WTC11 (cell line): ENCODE measurements at regions not wholly inside any gene's neighbourhood (a gene's known extent, or its start where the extent isn't known, plus 50 kb on each side); places are given as distances from the start of the nearest gene placed in this dataset.

ENCODE experiments used
- ATAC-seq: fragments of 200-7000 bp; cut with Tn5 transposase; 2 replicates; pipeline ENCODE4 v1.10.0; 2021; ENCODE audit warnings: mild to moderate bottlenecking, moderate library complexity
- CTCF ChIA-PET: fragments of 300-600 bp; sonication (Branson Sonifier 250); formaldehyde crosslinking; loops from one replicate; lab custom pipeline; 2021; ENCODE audit warnings: antibody characterized with exemption; lab: Charles Lee
- POLR2A ChIA-PET: fragments of 350-600 bp; sonication (Branson Sonifier 250); formaldehyde crosslinking; loops from one replicate; lab custom pipeline; 2021; ENCODE audit warnings: antibody characterized with exemption; lab: Charles Lee
- DNase-seq: peaks from one replicate; pipeline ENCODE4 v3.0.0; 2021; ENCODE audit warnings: low spot score
- H3K27ac Mint-ChIP-seq: 2 replicates; pipeline ENCODE4 v1.8.0; 2021; ENCODE audit warnings: mixed read lengths
- H3K27me3 Mint-ChIP-seq: 2 replicates; pipeline ENCODE4 v1.8.0; 2021; ENCODE audit warnings: low read depth, mild to moderate bottlenecking, moderate library complexity, mixed read lengths
- H3K36me3 Mint-ChIP-seq: 2 replicates; pipeline ENCODE4 v1.8.0; 2021; ENCODE audit warnings: mixed read lengths
- H3K4me1 Mint-ChIP-seq: 2 replicates; pipeline ENCODE4 v1.8.0; 2022; ENCODE audit warnings: mixed read lengths
- H3K4me3 Mint-ChIP-seq: 2 replicates; pipeline ENCODE4 v1.8.0; 2021; ENCODE audit warnings: mild to moderate bottlenecking, moderate library complexity, mixed read lengths
- H3K9me3 Mint-ChIP-seq: 2 replicates; pipeline ENCODE4 v1.8.0; 2021; ENCODE audit warnings: mixed read lengths
- CREB1 ChIP-seq: sonication (generic); formaldehyde crosslinking; IDR thresholded peaks from 2 replicates; pipeline ENCODE4 v1.8.0; 2023; ENCODE audit warnings: mild to moderate bottlenecking, missing genetic modification reagents
- GABPB1 ChIP-seq: sonication (generic); formaldehyde crosslinking; IDR thresholded peaks from 2 replicates; pipeline ENCODE4 v1.8.1; 2023; ENCODE audit warnings: mild to moderate bottlenecking, missing genetic modification reagents
- JUN ChIP-seq: sonication (generic); formaldehyde crosslinking; IDR thresholded peaks from 2 replicates; pipeline ENCODE4 v1.8.0; 2023; ENCODE audit warnings: mild to moderate bottlenecking, missing genetic modification reagents
- NR3C1 ChIP-seq: sonication (generic); formaldehyde crosslinking; conservative IDR thresholded peaks from 2 replicates; pipeline ENCODE4 v1.8.1; 2023; ENCODE audit warnings: low read depth, mild to moderate bottlenecking, missing genetic modification reagents
- OVOL2 ChIP-seq: fragments of 250-450 bp; sonication (Bioruptor Pico); IDR thresholded peaks from 2 replicates; pipeline ENCODE4 v1.9.0; 2021; ENCODE audit warnings: mild to moderate bottlenecking, borderline replicate concordance
- PRRX2 ChIP-seq: fragments of 250-450 bp; sonication (Bioruptor Pico); IDR thresholded peaks from 2 replicates; pipeline ENCODE4 v1.8.0; 2021; ENCODE audit warnings: mild to moderate bottlenecking
- SP1 ChIP-seq: sonication (generic); formaldehyde crosslinking; conservative IDR thresholded peaks from 2 replicates; pipeline ENCODE4 v1.8.1; 2022; ENCODE audit warnings: missing genetic modification reagents
- ZBTB21 ChIP-seq: sonication (generic); formaldehyde crosslinking; IDR thresholded peaks from 2 replicates; pipeline ENCODE4 v1.8.1; 2023; ENCODE audit warnings: mild to moderate bottlenecking, missing genetic modification reagents, borderline replicate concordance
- TF ChIP-seq, protein P1 (sequence below): fragments of 250-450 bp; sonication (Bioruptor Pico); IDR thresholded peaks from 2 replicates; pipeline ENCODE4 v1.9.0; 2021; ENCODE audit warnings: mild to moderate bottlenecking
- TF ChIP-seq, protein P2 (sequence below): sonication (generic); formaldehyde crosslinking; IDR thresholded peaks from 2 replicates; pipeline ENCODE4 v1.8.1; 2023; ENCODE audit warnings: mild to moderate bottlenecking, moderate library complexity, missing genetic modification reagents
- TF ChIP-seq, protein P3 (sequence below): sonication (generic); formaldehyde crosslinking; IDR thresholded peaks from 2 replicates; pipeline ENCODE4 v1.8.1; 2022; ENCODE audit warnings: low read depth, mild to moderate bottlenecking, moderate library complexity, missing genetic modification reagents, borderline replicate concordance
- TF ChIP-seq, protein P4 (sequence below): fragments of 250-450 bp; sonication (Bioruptor Pico); IDR thresholded peaks from 2 replicates; pipeline ENCODE4 v1.9.0; 2021; ENCODE audit warnings: mild to moderate bottlenecking, borderline replicate concordance
- TF ChIP-seq, protein P5 (sequence below): sonication (generic); formaldehyde crosslinking; IDR thresholded peaks from 2 replicates; pipeline ENCODE4 v1.8.1; 2022; ENCODE audit warnings: mild to moderate bottlenecking, missing genetic modification reagents, moderate library complexity, borderline replicate concordance
- TF ChIP-seq, protein P6 (sequence below): sonication (generic); formaldehyde crosslinking; IDR thresholded peaks from 2 replicates; pipeline ENCODE4 v1.8.0; 2022; ENCODE audit warnings: mild to moderate bottlenecking, missing genetic modification reagents
- TF ChIP-seq, protein P7 (sequence below): sonication (generic); formaldehyde crosslinking; IDR thresholded peaks from 2 replicates; pipeline ENCODE4 v1.8.0; 2022; ENCODE audit warnings: mild to moderate bottlenecking, missing genetic modification reagents

DNA sequence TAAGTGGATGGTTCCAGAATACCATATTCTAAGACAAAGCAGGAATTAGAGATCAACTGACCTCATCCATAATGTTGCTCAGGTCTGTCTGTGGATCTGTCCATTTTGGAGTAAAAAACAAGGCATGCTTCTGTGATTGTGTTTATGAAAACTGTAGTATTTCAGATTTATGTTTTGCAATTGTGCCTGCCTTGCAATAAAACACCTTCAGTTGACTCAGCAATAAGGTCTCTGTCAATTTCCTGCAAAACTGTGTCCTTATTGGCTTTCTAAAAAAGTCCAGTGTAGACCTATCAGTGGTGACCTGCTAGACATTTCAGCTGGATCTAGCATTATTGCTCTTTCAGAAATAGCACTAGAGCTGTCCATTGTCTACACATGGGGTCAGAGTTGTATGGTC is 409.5 kb upstream of the AZI2 start (continued):
- TF ChIP-seq, protein P1, sequence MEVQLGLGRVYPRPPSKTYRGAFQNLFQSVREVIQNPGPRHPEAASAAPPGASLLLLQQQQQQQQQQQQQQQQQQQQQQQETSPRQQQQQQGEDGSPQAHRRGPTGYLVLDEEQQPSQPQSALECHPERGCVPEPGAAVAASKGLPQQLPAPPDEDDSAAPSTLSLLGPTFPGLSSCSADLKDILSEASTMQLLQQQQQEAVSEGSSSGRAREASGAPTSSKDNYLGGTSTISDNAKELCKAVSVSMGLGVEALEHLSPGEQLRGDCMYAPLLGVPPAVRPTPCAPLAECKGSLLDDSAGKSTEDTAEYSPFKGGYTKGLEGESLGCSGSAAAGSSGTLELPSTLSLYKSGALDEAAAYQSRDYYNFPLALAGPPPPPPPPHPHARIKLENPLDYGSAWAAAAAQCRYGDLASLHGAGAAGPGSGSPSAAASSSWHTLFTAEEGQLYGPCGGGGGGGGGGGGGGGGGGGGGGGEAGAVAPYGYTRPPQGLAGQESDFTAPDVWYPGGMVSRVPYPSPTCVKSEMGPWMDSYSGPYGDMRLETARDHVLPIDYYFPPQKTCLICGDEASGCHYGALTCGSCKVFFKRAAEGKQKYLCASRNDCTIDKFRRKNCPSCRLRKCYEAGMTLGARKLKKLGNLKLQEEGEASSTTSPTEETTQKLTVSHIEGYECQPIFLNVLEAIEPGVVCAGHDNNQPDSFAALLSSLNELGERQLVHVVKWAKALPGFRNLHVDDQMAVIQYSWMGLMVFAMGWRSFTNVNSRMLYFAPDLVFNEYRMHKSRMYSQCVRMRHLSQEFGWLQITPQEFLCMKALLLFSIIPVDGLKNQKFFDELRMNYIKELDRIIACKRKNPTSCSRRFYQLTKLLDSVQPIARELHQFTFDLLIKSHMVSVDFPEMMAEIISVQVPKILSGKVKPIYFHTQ (CRISPR knock-in tag), result no peak
- TF ChIP-seq, all 79 proteins: peak for 0

DNA sequence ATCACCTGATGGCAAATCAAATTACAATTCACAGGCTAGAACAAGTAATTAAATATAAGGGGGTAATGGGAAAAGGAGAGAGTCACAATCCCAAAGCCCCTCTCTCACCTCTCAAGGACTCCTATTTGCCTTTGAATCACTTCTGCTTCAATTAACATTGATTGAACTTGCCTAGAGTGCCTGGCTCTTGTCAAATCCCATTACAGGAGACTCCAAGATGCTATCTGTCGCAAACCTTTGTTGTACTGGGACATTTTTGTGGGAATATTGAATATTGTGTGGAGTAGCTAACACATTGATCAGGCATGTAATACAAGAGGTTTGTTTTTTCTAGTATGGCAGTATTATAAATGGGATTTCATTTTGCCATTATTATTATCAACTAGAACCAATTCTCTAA is 412.8 kb upstream of the AZI2 start:
- CTCF ChIA-PET, result no interaction called here
- no peaks in the 10 kb centered on the region for H3K27me3 Mint-ChIP-seq
- H3K4me1 Mint-ChIP-seq, result peaks cover 20% of the 10 kb centered on the region
- no peaks in the 10 kb centered on the region for H3K36me3 Mint-ChIP-seq
- no peak overlapping the region for H3K4me3 Mint-ChIP-seq
- ATAC-seq, result no peak; the same call in 1 of the 2 replicates
- H3K27ac Mint-ChIP-seq, result no peak overlapping the region
- POLR2A ChIA-PET, result no interaction called here
- TF ChIP-seq, protein P2, sequence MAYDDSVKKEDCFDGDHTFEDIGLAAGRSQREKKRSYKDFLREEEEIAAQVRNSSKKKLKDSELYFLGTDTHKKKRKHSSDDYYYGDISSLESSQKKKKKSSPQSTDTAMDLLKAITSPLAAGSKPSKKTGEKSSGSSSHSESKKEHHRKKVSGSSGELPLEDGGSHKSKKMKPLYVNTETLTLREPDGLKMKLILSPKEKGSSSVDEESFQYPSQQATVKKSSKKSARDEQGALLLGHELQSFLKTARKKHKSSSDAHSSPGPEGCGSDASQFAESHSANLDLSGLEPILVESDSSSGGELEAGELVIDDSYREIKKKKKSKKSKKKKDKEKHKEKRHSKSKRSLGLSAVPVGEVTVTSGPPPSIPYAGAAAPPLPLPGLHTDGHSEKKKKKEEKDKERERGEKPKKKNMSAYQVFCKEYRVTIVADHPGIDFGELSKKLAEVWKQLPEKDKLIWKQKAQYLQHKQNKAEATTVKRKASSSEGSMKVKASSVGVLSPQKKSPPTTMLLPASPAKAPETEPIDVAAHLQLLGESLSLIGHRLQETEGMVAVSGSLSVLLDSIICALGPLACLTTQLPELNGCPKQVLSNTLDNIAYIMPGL (CRISPR knock-in tag), result no peak
- no peak for TF ChIP-seq GABPB1
- no peak for TF ChIP-seq OVOL2
- TF ChIP-seq, protein P3, sequence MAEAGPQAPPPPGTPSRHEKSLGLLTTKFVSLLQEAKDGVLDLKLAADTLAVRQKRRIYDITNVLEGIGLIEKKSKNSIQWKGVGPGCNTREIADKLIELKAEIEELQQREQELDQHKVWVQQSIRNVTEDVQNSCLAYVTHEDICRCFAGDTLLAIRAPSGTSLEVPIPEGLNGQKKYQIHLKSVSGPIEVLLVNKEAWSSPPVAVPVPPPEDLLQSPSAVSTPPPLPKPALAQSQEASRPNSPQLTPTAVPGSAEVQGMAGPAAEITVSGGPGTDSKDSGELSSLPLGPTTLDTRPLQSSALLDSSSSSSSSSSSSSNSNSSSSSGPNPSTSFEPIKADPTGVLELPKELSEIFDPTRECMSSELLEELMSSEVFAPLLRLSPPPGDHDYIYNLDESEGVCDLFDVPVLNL, result no peak
- TF ChIP-seq, all 79 proteins: peak for 0
- DNase-seq, result no peak
- no peaks in the 10 kb centered on the region for H3K9me3 Mint-ChIP-seq

DNA sequence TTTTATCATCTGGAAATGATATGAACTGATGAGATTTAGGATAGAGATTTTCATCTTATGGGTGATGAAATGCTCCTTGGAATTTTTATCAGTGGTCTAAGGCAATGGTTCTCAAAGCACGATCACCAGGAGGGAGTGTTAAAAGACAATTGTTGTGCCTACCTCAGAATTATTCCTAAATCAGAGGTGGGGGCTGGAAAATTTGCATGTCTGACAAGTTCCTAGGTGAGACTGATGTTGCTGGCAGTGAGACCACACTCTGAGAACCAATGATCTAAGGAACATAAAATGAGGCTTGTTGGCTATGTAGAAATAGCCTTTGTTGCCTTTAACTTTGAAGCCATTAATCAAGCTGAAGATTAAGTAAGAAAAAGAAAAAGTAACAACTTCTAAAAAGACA is 416.6 kb upstream of the AZI2 start:
- Mint-ChIP-seq H3K4me1 (peaks cover 22% of the 10 kb centered on the region), H3K27me3 (no peaks in the 10 kb centered on the region), H3K36me3 (peaks cover 9% of the 10 kb centered on the region), H3K27ac (no peak overlapping the region), H3K4me3 (no peak overlapping the region), H3K9me3 (peaks cover 20% of the 10 kb centered on the region)
- DNase-seq (no peak), ATAC-seq (peak; percentile 63)
- POLR2A ChIA-PET, result no interaction called here
- CTCF ChIA-PET, result no interaction called here
- no peak for TF ChIP-seq PRRX2
- TF ChIP-seq, protein P4, sequence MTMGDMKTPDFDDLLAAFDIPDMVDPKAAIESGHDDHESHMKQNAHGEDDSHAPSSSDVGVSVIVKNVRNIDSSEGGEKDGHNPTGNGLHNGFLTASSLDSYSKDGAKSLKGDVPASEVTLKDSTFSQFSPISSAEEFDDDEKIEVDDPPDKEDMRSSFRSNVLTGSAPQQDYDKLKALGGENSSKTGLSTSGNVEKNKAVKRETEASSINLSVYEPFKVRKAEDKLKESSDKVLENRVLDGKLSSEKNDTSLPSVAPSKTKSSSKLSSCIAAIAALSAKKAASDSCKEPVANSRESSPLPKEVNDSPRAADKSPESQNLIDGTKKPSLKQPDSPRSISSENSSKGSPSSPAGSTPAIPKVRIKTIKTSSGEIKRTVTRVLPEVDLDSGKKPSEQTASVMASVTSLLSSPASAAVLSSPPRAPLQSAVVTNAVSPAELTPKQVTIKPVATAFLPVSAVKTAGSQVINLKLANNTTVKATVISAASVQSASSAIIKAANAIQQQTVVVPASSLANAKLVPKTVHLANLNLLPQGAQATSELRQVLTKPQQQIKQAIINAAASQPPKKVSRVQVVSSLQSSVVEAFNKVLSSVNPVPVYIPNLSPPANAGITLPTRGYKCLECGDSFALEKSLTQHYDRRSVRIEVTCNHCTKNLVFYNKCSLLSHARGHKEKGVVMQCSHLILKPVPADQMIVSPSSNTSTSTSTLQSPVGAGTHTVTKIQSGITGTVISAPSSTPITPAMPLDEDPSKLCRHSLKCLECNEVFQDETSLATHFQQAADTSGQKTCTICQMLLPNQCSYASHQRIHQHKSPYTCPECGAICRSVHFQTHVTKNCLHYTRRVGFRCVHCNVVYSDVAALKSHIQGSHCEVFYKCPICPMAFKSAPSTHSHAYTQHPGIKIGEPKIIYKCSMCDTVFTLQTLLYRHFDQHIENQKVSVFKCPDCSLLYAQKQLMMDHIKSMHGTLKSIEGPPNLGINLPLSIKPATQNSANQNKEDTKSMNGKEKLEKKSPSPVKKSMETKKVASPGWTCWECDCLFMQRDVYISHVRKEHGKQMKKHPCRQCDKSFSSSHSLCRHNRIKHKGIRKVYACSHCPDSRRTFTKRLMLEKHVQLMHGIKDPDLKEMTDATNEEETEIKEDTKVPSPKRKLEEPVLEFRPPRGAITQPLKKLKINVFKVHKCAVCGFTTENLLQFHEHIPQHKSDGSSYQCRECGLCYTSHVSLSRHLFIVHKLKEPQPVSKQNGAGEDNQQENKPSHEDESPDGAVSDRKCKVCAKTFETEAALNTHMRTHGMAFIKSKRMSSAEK, result no peak
- TF ChIP-seq, protein P5, sequence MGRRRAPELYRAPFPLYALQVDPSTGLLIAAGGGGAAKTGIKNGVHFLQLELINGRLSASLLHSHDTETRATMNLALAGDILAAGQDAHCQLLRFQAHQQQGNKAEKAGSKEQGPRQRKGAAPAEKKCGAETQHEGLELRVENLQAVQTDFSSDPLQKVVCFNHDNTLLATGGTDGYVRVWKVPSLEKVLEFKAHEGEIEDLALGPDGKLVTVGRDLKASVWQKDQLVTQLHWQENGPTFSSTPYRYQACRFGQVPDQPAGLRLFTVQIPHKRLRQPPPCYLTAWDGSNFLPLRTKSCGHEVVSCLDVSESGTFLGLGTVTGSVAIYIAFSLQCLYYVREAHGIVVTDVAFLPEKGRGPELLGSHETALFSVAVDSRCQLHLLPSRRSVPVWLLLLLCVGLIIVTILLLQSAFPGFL, result no peak

DNA sequence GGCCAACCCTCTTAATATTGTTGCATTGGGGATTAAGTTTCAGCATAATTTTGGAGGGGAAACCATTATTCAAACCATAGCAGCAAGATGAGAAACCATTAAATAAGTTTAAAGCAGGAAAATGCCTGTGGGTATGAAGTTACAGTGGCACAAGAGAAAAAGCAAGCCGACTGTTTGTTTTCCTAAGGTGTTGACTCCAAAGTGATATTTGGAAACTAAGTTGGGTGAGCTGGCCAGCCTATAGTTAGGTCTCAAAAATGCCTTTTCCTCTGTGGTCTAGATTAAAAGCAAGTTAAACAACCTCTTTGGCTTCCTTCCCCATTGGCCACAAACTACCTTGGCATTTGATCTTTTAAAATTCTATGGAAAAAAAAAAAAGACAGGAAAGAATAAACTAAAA is 419.8 kb upstream of the AZI2 start:
- Mint-ChIP-seq H3K27me3 (no peaks in the 10 kb centered on the region), H3K4me1 (peaks cover 18% of the 10 kb centered on the region), H3K4me3 (no peak overlapping the region), H3K36me3 (peaks cover 34% of the 10 kb centered on the region), H3K27ac (no peak overlapping the region), H3K9me3 (peaks cover 49% of the 10 kb centered on the region)
- ChIA-PET POLR2A (no interaction called here), CTCF (no interaction called here)
- DNase-seq, result no peak
- no peak for ATAC-seq
- TF ChIP-seq, protein P6, sequence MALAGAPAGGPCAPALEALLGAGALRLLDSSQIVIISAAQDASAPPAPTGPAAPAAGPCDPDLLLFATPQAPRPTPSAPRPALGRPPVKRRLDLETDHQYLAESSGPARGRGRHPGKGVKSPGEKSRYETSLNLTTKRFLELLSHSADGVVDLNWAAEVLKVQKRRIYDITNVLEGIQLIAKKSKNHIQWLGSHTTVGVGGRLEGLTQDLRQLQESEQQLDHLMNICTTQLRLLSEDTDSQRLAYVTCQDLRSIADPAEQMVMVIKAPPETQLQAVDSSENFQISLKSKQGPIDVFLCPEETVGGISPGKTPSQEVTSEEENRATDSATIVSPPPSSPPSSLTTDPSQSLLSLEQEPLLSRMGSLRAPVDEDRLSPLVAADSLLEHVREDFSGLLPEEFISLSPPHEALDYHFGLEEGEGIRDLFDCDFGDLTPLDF, result no peak
- TF ChIP-seq SP1 (CRISPR knock-in tag) (no peak), NR3C1 (CRISPR knock-in tag) (no peak), CREB1 (CRISPR knock-in tag) (no peak), ZBTB21 (CRISPR knock-in tag) (no peak), JUN (no peak)
- TF ChIP-seq, protein P1 (CRISPR knock-in tag), result no peak
- TF ChIP-seq, protein P7, sequence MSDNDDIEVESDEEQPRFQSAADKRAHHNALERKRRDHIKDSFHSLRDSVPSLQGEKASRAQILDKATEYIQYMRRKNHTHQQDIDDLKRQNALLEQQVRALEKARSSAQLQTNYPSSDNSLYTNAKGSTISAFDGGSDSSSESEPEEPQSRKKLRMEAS, result no peak
